Neural cell (in vitro differentiated cells): ENCODE measurements at regions not wholly inside any gene's neighbourhood (a gene's known extent, or its start where the extent isn't known, plus 50 kb on each side); places are given as distances from the start of the nearest gene placed in this dataset.

Experiments
- EZH2 ChIP-seq: fragments of 200-600, 300-800 bp; shearing (Covaris generic), sonication (generic); IDR thresholded peaks from 2 replicates; pipeline ENCODE4 v1.6.1; 2014; ENCODE audit warnings: antibody characterized with exemption, low read length, borderline replicate concordance, mild to moderate bottlenecking; ENCODE audit not compliant: insufficient read depth, poor library complexity, severe bottlenecking
- POLR2AphosphoS5 ChIP-seq: IDR thresholded peaks from 2 replicates; pipeline ENCODE4 v1.6.1; 2012
- TF ChIP-seq, protein P1 (sequence below): IDR thresholded peaks from 2 replicates; pipeline ENCODE4 v1.6.1; 2012; ENCODE audit warnings: borderline replicate concordance
- TF ChIP-seq, protein P2 (sequence below): fragments of 450-650 bp; IDR thresholded peaks from 2 replicates; pipeline ENCODE4 v1.5.1; 2014; ENCODE audit warnings: antibody characterized with exemption, mild to moderate bottlenecking, moderate library complexity; ENCODE audit not compliant: poor library complexity, severe bottlenecking

DNA sequence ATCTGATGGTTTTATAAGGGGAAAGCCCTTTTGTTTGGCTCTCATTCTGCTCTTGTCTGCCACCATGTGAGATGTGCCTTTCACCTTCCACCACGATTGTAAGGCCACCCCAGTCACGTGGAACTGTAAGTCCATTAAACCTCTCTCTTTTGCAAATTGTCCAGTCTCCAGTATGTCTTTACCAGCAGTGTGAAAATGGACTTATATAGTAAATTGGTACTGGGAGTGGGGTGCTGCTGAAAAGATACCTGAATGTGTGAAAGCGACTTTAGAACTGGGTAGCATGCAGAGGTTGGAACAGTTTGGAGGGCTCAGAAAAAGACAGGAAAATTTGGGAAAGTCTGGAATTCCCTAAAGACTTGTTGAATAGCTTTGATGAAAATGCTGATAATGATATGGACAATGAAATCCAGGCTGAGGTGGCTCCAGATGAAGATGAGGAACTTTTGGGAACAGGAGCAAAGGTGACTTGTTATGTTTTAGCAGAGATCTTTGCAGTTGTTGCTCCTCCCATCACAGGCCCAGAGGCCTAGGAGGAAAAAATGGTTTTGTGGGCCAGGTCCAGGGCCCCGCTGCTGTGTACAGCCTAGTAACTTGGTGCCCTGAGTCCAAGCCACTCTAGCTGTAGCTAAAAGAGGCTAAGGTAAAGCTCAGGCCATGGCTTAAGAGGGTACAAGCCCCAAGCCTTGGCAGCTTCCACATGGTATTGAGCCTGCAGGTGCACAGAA is 275.7 kb upstream of the NPSR1 start:
- TF ChIP-seq, protein P1, sequence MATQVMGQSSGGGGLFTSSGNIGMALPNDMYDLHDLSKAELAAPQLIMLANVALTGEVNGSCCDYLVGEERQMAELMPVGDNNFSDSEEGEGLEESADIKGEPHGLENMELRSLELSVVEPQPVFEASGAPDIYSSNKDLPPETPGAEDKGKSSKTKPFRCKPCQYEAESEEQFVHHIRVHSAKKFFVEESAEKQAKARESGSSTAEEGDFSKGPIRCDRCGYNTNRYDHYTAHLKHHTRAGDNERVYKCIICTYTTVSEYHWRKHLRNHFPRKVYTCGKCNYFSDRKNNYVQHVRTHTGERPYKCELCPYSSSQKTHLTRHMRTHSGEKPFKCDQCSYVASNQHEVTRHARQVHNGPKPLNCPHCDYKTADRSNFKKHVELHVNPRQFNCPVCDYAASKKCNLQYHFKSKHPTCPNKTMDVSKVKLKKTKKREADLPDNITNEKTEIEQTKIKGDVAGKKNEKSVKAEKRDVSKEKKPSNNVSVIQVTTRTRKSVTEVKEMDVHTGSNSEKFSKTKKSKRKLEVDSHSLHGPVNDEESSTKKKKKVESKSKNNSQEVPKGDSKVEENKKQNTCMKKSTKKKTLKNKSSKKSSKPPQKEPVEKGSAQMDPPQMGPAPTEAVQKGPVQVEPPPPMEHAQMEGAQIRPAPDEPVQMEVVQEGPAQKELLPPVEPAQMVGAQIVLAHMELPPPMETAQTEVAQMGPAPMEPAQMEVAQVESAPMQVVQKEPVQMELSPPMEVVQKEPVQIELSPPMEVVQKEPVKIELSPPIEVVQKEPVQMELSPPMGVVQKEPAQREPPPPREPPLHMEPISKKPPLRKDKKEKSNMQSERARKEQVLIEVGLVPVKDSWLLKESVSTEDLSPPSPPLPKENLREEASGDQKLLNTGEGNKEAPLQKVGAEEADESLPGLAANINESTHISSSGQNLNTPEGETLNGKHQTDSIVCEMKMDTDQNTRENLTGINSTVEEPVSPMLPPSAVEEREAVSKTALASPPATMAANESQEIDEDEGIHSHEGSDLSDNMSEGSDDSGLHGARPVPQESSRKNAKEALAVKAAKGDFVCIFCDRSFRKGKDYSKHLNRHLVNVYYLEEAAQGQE = no peak
- TF ChIP-seq, protein P2, sequence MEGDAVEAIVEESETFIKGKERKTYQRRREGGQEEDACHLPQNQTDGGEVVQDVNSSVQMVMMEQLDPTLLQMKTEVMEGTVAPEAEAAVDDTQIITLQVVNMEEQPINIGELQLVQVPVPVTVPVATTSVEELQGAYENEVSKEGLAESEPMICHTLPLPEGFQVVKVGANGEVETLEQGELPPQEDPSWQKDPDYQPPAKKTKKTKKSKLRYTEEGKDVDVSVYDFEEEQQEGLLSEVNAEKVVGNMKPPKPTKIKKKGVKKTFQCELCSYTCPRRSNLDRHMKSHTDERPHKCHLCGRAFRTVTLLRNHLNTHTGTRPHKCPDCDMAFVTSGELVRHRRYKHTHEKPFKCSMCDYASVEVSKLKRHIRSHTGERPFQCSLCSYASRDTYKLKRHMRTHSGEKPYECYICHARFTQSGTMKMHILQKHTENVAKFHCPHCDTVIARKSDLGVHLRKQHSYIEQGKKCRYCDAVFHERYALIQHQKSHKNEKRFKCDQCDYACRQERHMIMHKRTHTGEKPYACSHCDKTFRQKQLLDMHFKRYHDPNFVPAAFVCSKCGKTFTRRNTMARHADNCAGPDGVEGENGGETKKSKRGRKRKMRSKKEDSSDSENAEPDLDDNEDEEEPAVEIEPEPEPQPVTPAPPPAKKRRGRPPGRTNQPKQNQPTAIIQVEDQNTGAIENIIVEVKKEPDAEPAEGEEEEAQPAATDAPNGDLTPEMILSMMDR = no peak
- no peak for TF ChIP-seq POLR2AphosphoS5
- no peak for TF ChIP-seq EZH2
